HCT116 (cell line): ENCODE measurements at regions not wholly inside any gene's neighbourhood (a gene's known extent, or its start where the extent isn't known, plus 50 kb on each side); places are given as distances from the start of the nearest gene placed in this dataset.

Experiments used
- ATAC-seq: fragments of 200-7000 bp; cut with Tn5 transposase; 2 replicates; pipeline ENCODE4 v1.9.1; 2020; ENCODE audit warnings: mild to moderate bottlenecking, moderate library complexity
- BruUV-seq: library from RNA; stranded (reverse); fragments of 400-500 nt; replicated peaks from 2 replicates; lab custom pipeline; 2021; lab: Mats Ljungman, UMichigan
- CTCF ChIA-PET: fragments of 300-600 bp; sonication (Branson Sonifier 250); formaldehyde crosslinking; loops from one replicate; lab custom pipeline; 2021; ENCODE audit warnings: antibody characterized with exemption; lab: Charles Lee
- POLR2A ChIA-PET: fragments of 300-600, 350-600 bp; sonication (Branson Sonifier 250); formaldehyde crosslinking; loops from one replicate; lab custom pipeline; 2021; ENCODE audit warnings: antibody characterized with exemption; lab: Charles Lee
- RAD21 ChIA-PET, 2 experiments: fragments of 300-600 bp; sonication (Branson Sonifier 250); formaldehyde crosslinking; loops; one replicate each; lab custom pipeline; 2023; ENCODE audit warnings: low total read pairs in 2 of 2; ENCODE audit not compliant: uncharacterized antibody in 2 of 2, unreplicated experiment in 2 of 2, low non-redundant PET in 1 of 2; lab: Charles Lee
- DNase-seq: peaks from one replicate; pipeline ENCODE4 v3.0.0-alpha.2; 2010; ENCODE audit warnings: low read depth, low spot score
- H2AFZ ChIP-seq: fragments of 200-600 bp; shearing (Covaris generic), sonication (generic); 2 replicates; pipeline ENCODE4 v1.6.1; 2017; ENCODE audit warnings: low read depth, mixed run types, mixed read lengths, antibody characterized with exemption, low read length; ENCODE audit not compliant: poor library complexity, severe bottlenecking
- H3K27ac ChIP-seq: 2 replicates; pipeline ENCODE4 v1.5.1; 2012; ENCODE audit warnings: low read depth, low read length
- H3K27me3 ChIP-seq: fragments of 200-600 bp; sonication (generic); 2 replicates; pipeline ENCODE4 v1.6.1; 2016; ENCODE audit warnings: mixed run types, low read length, mixed read lengths; ENCODE audit not compliant: insufficient read depth
- H3K36me3 ChIP-seq, 2 experiments: fragments of 200-500 bp in 1 of 2; fragments of 200-600 bp in 1 of 2; sonication (Bioruptor generic) in 1 of 2; sonication (generic) in 1 of 2; 2 replicates each; pipeline versions ENCODE4 v1.5.1 to v1.6.1; 2014 to 2016; ENCODE audit warnings: low read length in 2 of 2, inconsistent platforms in 1 of 2, mixed read lengths in 1 of 2, mixed run types in 1 of 2; ENCODE audit not compliant: insufficient read depth in 2 of 2, control insufficient read depth in 1 of 2
- H3K4me1 ChIP-seq, 2 experiments: fragments of 200-600 bp in 1 of 2; sonication (generic) in 1 of 2; 2 replicates each; pipeline versions ENCODE4 v1.5.1 to v1.6.1; 2012 to 2017; ENCODE audit warnings: low read length in 2 of 2, inconsistent platforms in 1 of 2, mild to moderate bottlenecking in 1 of 2, mixed read lengths in 1 of 2, mixed run types in 1 of 2, moderate library complexity in 1 of 2; ENCODE audit not compliant: insufficient read depth in 2 of 2, control insufficient read depth in 1 of 2
- H3K4me2 ChIP-seq: fragments of 200-600 bp; sonication (generic); 2 replicates; pipeline ENCODE4 v1.6.1; 2017; ENCODE audit warnings: mixed run types, low read length, mixed read lengths
- H3K4me3 ChIP-seq, 2 experiments: fragments of 200-600 bp in 1 of 2; sonication (generic) in 1 of 2; replicated peaks in 1 of 2; 2 replicates each; pipeline ENCODE4 v1.5.1; 2011 to 2016; ENCODE audit warnings: low read length in 2 of 2, control low read depth in 1 of 2, low read depth in 1 of 2, mild to moderate bottlenecking in 1 of 2, mixed read lengths in 1 of 2, mixed run types in 1 of 2
- H3K79me2 ChIP-seq: fragments of 200-600 bp; sonication (generic); 2 replicates; pipeline ENCODE4 v1.6.1; 2017; ENCODE audit warnings: mild to moderate bottlenecking, mixed run types, low read length, moderate library complexity, mixed read lengths; ENCODE audit not compliant: insufficient read depth
- H3K9ac ChIP-seq: fragments of 200-600 bp; sonication (generic); 2 replicates; pipeline ENCODE4 v1.6.1; 2016; ENCODE audit warnings: low read length, mixed read lengths
- H3K9me2 ChIP-seq: fragments of 200-600 bp; sonication (generic), shearing (Covaris generic); 2 replicates; pipeline ENCODE4 v1.6.1; 2017; ENCODE audit warnings: mixed run types, mild to moderate bottlenecking, moderate library complexity; ENCODE audit not compliant: insufficient read depth
- H3K9me3 ChIP-seq, 2 experiments: fragments of 200-500 bp in 1 of 2; fragments of 200-600 bp in 1 of 2; sonication (Bioruptor generic) in 1 of 2; sonication (generic) in 1 of 2; 2 replicates each; pipeline ENCODE4 v1.6.1; 2014 to 2017; ENCODE audit warnings: low read length in 2 of 2, mixed read lengths in 2 of 2, inconsistent platforms in 1 of 2, low read depth in 1 of 2, mild to moderate bottlenecking in 1 of 2, mixed run types in 1 of 2, moderate library complexity in 1 of 2; ENCODE audit not compliant: control insufficient read depth in 1 of 2, insufficient read depth in 1 of 2
- H4K20me1 ChIP-seq: fragments of 200-600 bp; sonication (generic), shearing (Covaris generic); 2 replicates; pipeline ENCODE4 v1.6.1; 2017; ENCODE audit warnings: mixed run types, mild to moderate bottlenecking, moderate library complexity; ENCODE audit not compliant: insufficient read depth
- ATF3 ChIP-seq: IDR thresholded peaks from 2 replicates; pipeline ENCODE4 v1.6.1; 2012
- CTCF ChIP-seq, 3 experiments: fragments of 200-600 bp in 1 of 3; sonication (generic) in 1 of 3; IDR thresholded peaks in 2 of 3; conservative IDR thresholded peaks in 1 of 3; 2 replicates each; pipeline ENCODE4 v1.5.1; 2012 to 2017; ENCODE audit warnings: low read depth in 2 of 3, low read length in 2 of 3, antibody characterized with exemption in 1 of 3, borderline replicate concordance in 1 of 3, control low read depth in 1 of 3, mild to moderate bottlenecking in 1 of 3, mixed read lengths in 1 of 3, mixed run types in 1 of 3, moderate library complexity in 1 of 3; ENCODE audit not compliant: insufficient read depth in 1 of 3
- ELF1 ChIP-seq: IDR thresholded peaks from 2 replicates; pipeline ENCODE4 v1.6.1; 2012; ENCODE audit warnings: low read depth, borderline replicate concordance
- FOSL1 ChIP-seq: IDR thresholded peaks from 2 replicates; pipeline ENCODE4 v1.6.1; 2012; ENCODE audit warnings: low read depth
- JUND ChIP-seq: IDR thresholded peaks from 2 replicates; pipeline ENCODE4 v1.6.1; 2012
- POLR2A ChIP-seq: IDR thresholded peaks from 2 replicates; pipeline ENCODE4 v1.7.0; 2011; ENCODE audit warnings: borderline replicate concordance; ENCODE audit not compliant: insufficient read depth, insufficient read length; ENCODE audit errors: extremely low read depth
- RAD21 ChIP-seq: IDR thresholded peaks from 2 replicates; pipeline ENCODE4 v1.6.1; 2012; ENCODE audit warnings: low read depth, mild to moderate bottlenecking
- REST ChIP-seq: IDR thresholded peaks from 2 replicates; pipeline ENCODE4 v1.6.1; 2012; ENCODE audit warnings: low read depth
- SP1 ChIP-seq: IDR thresholded peaks from 2 replicates; pipeline ENCODE4 v1.6.1; 2012; ENCODE audit warnings: low read depth
- TCF7L2 ChIP-seq: IDR thresholded peaks from 2 replicates; pipeline ENCODE4 v1.7.0; 2011; ENCODE audit warnings: borderline replicate concordance, inconsistent platforms; ENCODE audit not compliant: insufficient read depth, insufficient read length; ENCODE audit errors: extremely low read depth
- YY1 ChIP-seq: IDR thresholded peaks from 2 replicates; pipeline ENCODE4 v1.6.1; 2011; ENCODE audit warnings: low read length, low read depth, moderate library complexity, mild to moderate bottlenecking; ENCODE audit not compliant: insufficient replicate concordance; ENCODE audit errors: extremely low read depth
- ZBTB33 ChIP-seq: IDR thresholded peaks from 2 replicates; pipeline ENCODE4 v1.6.1; 2011; ENCODE audit warnings: mild to moderate bottlenecking, low read length, moderate library complexity; ENCODE audit not compliant: insufficient replicate concordance; ENCODE audit errors: extremely low read depth
- ZNF274 ChIP-seq: fragments of 200-500 bp; sonication (Bioruptor generic); IDR thresholded peaks from 2 replicates; pipeline ENCODE4 v1.6.1; 2014; ENCODE audit warnings: mild to moderate bottlenecking, low read depth, low read length, inconsistent platforms
- intact Hi-C: fragments of 100-400 bp; cut with micrococcal nuclease; formaldehyde crosslinking; loops from 2 replicates; pipeline ENCODE4 v1.10.0; 2022

GRCh38 chr2:223700221-223700620 lies 98.1 kb upstream of the SCG2 start (continued):
- no peak for TF ChIP-seq REST
- no peak for TF ChIP-seq SP1
- no peak for TF ChIP-seq YY1

- Histone ChIP-seq H3K27ac (peak overlapping the region; percentile 95), H3K4me2 (peak overlapping the region; percentile 58)
- POLR2A ChIA-PET = interaction anchor here (0.7 to 6.6 kb wide), 8 partner anchors 10 to 237 kb away, joined by 3 to 95 read pairs (median 6); no protein-coding TSS in a partner anchor
- TF ChIP-seq TCF7L2 = peak; percentile 78
- no peak; the same call in none of the 2 replicates for TF ChIP-seq RAD21
- TF ChIP-seq POLR2A = no peak
- TF ChIP-seq FOSL1 = peak; percentile 97
- no peak for TF ChIP-seq ZNF274
- TF ChIP-seq JUND = peak; percentile 99
- peak; percentile 20 to 60 (median 59); a peak in 4 of 6 replicates for TF ChIP-seq CTCF (IDR thresholded peaks at IDR 0.05 in 2 of 3, conservative IDR thresholded peaks at IDR 0.05 in 1 of 3; ENCODE audit: borderline replicate concordance in 1 of 3, insufficient read depth in 1 of 3, low read depth in 2 of 3, low read length in 2 of 3)
- TF ChIP-seq ATF3 = no peak; the same call in 1 of the 2 replicates
- TF ChIP-seq ELF1 = no peak; the same call in 1 of the 2 replicates
- peak; percentile 59 for TF ChIP-seq ZBTB33
These were observed 95.9 kb upstream of the SCG2 start for GRCh38 chr2:223697892-223698645.

More at GRCh38 chr2:223697892-223698645, 95.9 kb upstream of the SCG2 start:
- no peaks in the 10 kb centered on the region for H4K20me1 ChIP-seq
- no peak overlapping the region for H2AFZ ChIP-seq
- H3K4me1 ChIP-seq = peaks cover 69 to 76% of the 10 kb centered on the region in 2 experiments
- no peaks in the 10 kb centered on the region for H3K9me2 ChIP-seq
- no peaks in the 10 kb centered on the region for H3K27me3 ChIP-seq
- peak; percentile 75 for ATAC-seq
- BruUV-seq = TSS peak; percentile 72
- H3K79me2 ChIP-seq = no peaks in the 10 kb centered on the region
- no peaks in the 10 kb centered on the region for H3K36me3 ChIP-seq
- H3K9ac ChIP-seq = peak overlapping the region; percentile 60
- intact Hi-C loops = loop anchor here (1.0 to 10.0 kb wide), 5 partner anchors 63 to 247 kb away; partner anchors contain the start of gene WDFY1
- DNase-seq = peak; percentile 96
- H3K4me3 ChIP-seq = peak overlapping the region in 1 of 2 experiments; percentile 2; a peak in 1 of 4 replicates
- H3K9me3 ChIP-seq = no peaks in the 10 kb centered on the region
- ChIA-PET RAD21 (interaction anchor here (0.7 to 1.0 kb wide), 2 partner anchors 61 to 62 kb away, joined by 3 to 4 read pairs; no protein-coding TSS in a partner anchor), CTCF (interaction anchor here (0.7 to 2.9 kb wide), 6 partner anchors 8 to 451 kb away, joined by 3 to 10 read pairs (median 4); no protein-coding TSS in a partner anchor)
